Bronchial epithelial cell (primary cell): ENCODE measurements at regions not wholly inside any gene's neighbourhood (a gene's known extent, or its start where the extent isn't known, plus 50 kb on each side); places are given as distances from the start of the nearest gene placed in this dataset.

Experiments used
- DNase-seq: peaks from one replicate; pipeline ENCODE4 v3.0.0-alpha.2; 2010; ENCODE audit warnings: low read depth
- FAIRE-seq: peaks from 2 replicates; lab custom pipeline; 2011; peaks lifted over from hg19 to GRCh38; lab: Jason Lieb, UNC
- H3K27me3 ChIP-seq: 2 replicates; pipeline ENCODE4 v1.5.1; 2011; ENCODE audit warnings: low read length; ENCODE audit not compliant: control insufficient read depth, insufficient read depth
- H3K36me3 ChIP-seq: 2 replicates; pipeline ENCODE4 v1.5.1; 2011; ENCODE audit warnings: low read length; ENCODE audit not compliant: control insufficient read depth, insufficient read depth
- H3K4me3 ChIP-seq: 2 replicates; pipeline ENCODE4 v1.5.1; 2011; ENCODE audit warnings: mild to moderate bottlenecking, low read depth, low read length, control low read depth
- TF ChIP-seq, protein P1 (sequence below): IDR thresholded peaks from 2 replicates; pipeline ENCODE4 v1.5.1; 2011; ENCODE audit warnings: mild to moderate bottlenecking, moderate library complexity, low read length, control low read depth, inconsistent platforms; ENCODE audit not compliant: insufficient read depth, severe bottlenecking

DNA sequence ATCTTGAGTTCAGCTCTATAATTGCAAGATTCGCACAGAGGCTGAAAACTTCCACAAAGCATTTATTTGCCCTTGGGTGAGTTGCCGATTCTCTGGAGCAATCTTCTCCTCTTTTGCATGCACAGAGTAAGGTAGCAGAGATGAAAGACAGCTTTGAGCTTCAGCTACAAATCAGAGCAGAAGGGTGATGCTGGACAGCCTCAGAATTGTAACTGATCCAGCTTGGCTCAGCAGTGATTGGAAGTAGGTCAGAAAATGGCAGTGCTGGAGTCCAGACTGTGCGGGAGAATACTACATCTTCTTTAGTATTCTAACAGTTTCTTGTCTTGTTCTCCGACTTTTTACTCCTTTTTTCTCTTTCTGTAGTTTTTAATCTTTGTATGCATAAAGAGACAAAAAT lies 55.4 kb upstream of the CDC14C start:
- DNase-seq (no peak), FAIRE-seq (no peak)
- Histone ChIP-seq H3K36me3 (no peaks in the 10 kb centered on the region), H3K4me3 (no peak overlapping the region), H3K27me3 (no peaks in the 10 kb centered on the region)
- TF ChIP-seq, protein P1, sequence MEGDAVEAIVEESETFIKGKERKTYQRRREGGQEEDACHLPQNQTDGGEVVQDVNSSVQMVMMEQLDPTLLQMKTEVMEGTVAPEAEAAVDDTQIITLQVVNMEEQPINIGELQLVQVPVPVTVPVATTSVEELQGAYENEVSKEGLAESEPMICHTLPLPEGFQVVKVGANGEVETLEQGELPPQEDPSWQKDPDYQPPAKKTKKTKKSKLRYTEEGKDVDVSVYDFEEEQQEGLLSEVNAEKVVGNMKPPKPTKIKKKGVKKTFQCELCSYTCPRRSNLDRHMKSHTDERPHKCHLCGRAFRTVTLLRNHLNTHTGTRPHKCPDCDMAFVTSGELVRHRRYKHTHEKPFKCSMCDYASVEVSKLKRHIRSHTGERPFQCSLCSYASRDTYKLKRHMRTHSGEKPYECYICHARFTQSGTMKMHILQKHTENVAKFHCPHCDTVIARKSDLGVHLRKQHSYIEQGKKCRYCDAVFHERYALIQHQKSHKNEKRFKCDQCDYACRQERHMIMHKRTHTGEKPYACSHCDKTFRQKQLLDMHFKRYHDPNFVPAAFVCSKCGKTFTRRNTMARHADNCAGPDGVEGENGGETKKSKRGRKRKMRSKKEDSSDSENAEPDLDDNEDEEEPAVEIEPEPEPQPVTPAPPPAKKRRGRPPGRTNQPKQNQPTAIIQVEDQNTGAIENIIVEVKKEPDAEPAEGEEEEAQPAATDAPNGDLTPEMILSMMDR: no peak

DNA sequence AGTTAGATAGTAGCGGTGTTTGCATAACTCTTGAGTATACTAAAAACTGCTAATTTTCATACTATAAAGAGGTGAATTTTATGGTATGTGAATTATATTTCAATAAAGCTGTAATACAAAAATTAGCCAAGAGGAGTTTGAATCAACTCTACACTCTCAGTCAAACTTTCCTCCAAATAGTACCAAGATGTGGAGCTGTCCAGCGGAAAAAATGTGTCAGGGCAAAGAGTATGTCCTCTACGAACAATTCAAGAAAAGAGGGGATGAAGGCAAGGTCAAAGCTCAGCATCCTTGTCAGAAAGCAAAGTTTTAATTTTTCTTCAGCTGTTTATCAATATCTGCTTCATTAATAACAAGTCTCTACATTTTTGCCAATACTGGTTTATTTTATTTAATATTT lies 51.8 kb upstream of the CDC14C start:
- TF ChIP-seq, protein P1: no peak
- Histone ChIP-seq H3K4me3 (no peak overlapping the region), H3K36me3 (no peaks in the 10 kb centered on the region), H3K27me3 (no peaks in the 10 kb centered on the region)
- DNase-seq: no peak
- no peak for FAIRE-seq
